Body of pancreas (tissue), 4 donors: ENCODE measurements at regions not wholly inside any gene's neighbourhood (a gene's known extent, or its start where the extent isn't known, plus 50 kb on each side); places are given as distances from the start of the nearest gene placed in this dataset.

Source experiments
- POLR2A ChIP-seq, 3 donors: fragments of 450-650 bp; IDR thresholded peaks; one replicate each; pipeline ENCODE4 v1.6.1; 2016; ENCODE audit warnings: antibody characterized with exemption in 3 of 3, mild to moderate bottlenecking in 2 of 3
- TF ChIP-seq, protein P1 (sequence below), 7 experiments: fragments of 450-650 bp in 4 of 7; fragments of 200-600 bp in 3 of 7; sonication (generic) in 3 of 7; IDR thresholded peaks; one replicate each; pipeline ENCODE4 v1.5.1; 2016 to 2019; ENCODE audit warnings: antibody characterized with exemption in 7 of 7

DNA sequence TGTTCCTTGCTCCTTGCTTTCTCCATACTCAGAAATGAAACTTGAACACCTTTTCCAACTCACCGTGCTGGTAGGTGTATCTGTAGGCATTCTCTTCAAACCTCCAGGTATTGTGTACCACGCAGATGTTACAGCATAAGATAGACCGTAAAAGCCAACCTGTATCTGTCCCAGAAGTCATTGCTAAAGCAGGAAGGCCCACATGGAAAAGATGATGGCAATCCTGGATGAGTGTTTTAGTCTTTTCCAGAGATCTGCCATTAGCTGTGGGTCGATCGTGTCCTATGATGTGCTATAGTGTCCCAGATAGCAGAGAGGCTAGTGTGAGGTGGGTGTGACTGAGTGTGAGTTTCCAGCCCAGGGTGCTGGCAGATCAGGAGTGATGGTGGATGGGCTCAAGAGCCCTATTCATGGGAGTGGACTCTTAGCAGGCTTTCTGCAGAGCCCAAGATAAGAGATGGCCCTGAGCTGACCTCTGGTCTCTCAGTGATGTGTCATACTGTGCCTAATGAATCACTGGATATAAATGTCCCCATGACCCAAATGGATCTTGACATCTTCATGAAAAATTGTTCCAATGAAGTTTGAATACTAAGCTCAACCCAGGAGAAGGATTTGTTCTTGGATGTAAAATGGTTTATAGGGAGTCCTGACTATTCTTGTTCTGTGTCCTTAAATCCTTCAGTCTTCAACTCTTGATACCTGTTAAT, 69.1 kb upstream of the WDR1 start:
- TF ChIP-seq, protein P1, sequence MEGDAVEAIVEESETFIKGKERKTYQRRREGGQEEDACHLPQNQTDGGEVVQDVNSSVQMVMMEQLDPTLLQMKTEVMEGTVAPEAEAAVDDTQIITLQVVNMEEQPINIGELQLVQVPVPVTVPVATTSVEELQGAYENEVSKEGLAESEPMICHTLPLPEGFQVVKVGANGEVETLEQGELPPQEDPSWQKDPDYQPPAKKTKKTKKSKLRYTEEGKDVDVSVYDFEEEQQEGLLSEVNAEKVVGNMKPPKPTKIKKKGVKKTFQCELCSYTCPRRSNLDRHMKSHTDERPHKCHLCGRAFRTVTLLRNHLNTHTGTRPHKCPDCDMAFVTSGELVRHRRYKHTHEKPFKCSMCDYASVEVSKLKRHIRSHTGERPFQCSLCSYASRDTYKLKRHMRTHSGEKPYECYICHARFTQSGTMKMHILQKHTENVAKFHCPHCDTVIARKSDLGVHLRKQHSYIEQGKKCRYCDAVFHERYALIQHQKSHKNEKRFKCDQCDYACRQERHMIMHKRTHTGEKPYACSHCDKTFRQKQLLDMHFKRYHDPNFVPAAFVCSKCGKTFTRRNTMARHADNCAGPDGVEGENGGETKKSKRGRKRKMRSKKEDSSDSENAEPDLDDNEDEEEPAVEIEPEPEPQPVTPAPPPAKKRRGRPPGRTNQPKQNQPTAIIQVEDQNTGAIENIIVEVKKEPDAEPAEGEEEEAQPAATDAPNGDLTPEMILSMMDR (IDR thresholded peaks at IDR 0.05): no peak
- TF ChIP-seq POLR2A (IDR thresholded peaks at IDR 0.05): no peak
